ENCODE measurements at regions not wholly inside any gene's neighbourhood (a gene's known extent, or its start where the extent isn't known, plus 50 kb on each side); places are given as distances from the start of the nearest gene placed in this dataset.

GRCh38 chr1:54479841-54480524 is 68.0 kb upstream of the ACOT11 start:
- TF ChIP-seq ZNF274 (IDR thresholded peaks at IDR 0.05; ENCODE audit: low read depth, low read length) (no peak), CTCF (IDR thresholded peaks at IDR 0.05 in 2 of 3, conservative IDR thresholded peaks at IDR 0.05 in 1 of 3; ENCODE audit: borderline replicate concordance in 1 of 3, insufficient read depth in 1 of 3, low read depth in 2 of 3, low read length in 2 of 3) (no peak), POLR2AphosphoS5 (IDR thresholded peaks at IDR 0.05; ENCODE audit: low read depth, low read length) (no peak), POLR2A (IDR thresholded peaks at IDR 0.05; ENCODE audit: borderline replicate concordance, extremely low read depth, insufficient read depth, insufficient read length) (no peak), YY1 (IDR thresholded peaks at IDR 0.05; ENCODE audit: extremely low read depth, insufficient replicate concordance, low read depth, low read length) (no peak), CBX3 (IDR thresholded peaks at IDR 0.05; ENCODE audit: low read depth) (no peak), TCF7L2 (IDR thresholded peaks at IDR 0.05; ENCODE audit: borderline replicate concordance, extremely low read depth, insufficient read depth, insufficient read length) (no peak)
